WTC11 (cell line): ENCODE measurements at regions not wholly inside any gene's neighbourhood (a gene's known extent, or its start where the extent isn't known, plus 50 kb on each side); places are given as distances from the start of the nearest gene placed in this dataset.

Source experiments
- ESRRA ChIP-seq: sonication (generic); formaldehyde crosslinking; IDR thresholded peaks from 2 replicates; pipeline ENCODE4 v1.8.1; 2022; ENCODE audit warnings: mild to moderate bottlenecking, missing genetic modification reagents, borderline replicate concordance
- ETV6 ChIP-seq: sonication (generic); formaldehyde crosslinking; IDR thresholded peaks from 2 replicates; pipeline ENCODE4 v1.8.1; 2022; ENCODE audit warnings: mild to moderate bottlenecking, missing genetic modification reagents
- JUN ChIP-seq: sonication (generic); formaldehyde crosslinking; IDR thresholded peaks from 2 replicates; pipeline ENCODE4 v1.8.0; 2023; ENCODE audit warnings: mild to moderate bottlenecking, missing genetic modification reagents
- NR3C1 ChIP-seq: sonication (generic); formaldehyde crosslinking; conservative IDR thresholded peaks from 2 replicates; pipeline ENCODE4 v1.8.1; 2023; ENCODE audit warnings: low read depth, mild to moderate bottlenecking, missing genetic modification reagents
- RELA ChIP-seq: sonication (generic); formaldehyde crosslinking; IDR thresholded peaks from 2 replicates; pipeline ENCODE4 v1.8.1; 2022; ENCODE audit warnings: missing genetic modification reagents, mild to moderate bottlenecking, borderline replicate concordance
- SP1 ChIP-seq: sonication (generic); formaldehyde crosslinking; conservative IDR thresholded peaks from 2 replicates; pipeline ENCODE4 v1.8.1; 2022; ENCODE audit warnings: missing genetic modification reagents
- ZNF121 ChIP-seq: sonication (generic); formaldehyde crosslinking; IDR thresholded peaks from 2 replicates; pipeline ENCODE4 v1.8.0; 2023; ENCODE audit warnings: missing genetic modification reagents
- ZNF317 ChIP-seq: sonication (generic); formaldehyde crosslinking; IDR thresholded peaks from 2 replicates; pipeline ENCODE4 v1.8.1; 2023; ENCODE audit warnings: low read depth, mild to moderate bottlenecking, moderate library complexity, missing genetic modification reagents, borderline replicate concordance
- ZNF396 ChIP-seq: fragments of 250-450 bp; sonication (Bioruptor Pico); IDR thresholded peaks from 2 replicates; pipeline ENCODE4 v1.8.0; 2021; ENCODE audit warnings: mild to moderate bottlenecking, moderate library complexity, borderline replicate concordance
- TF ChIP-seq, protein P1 (sequence below): fragments of 200-600 bp; IDR thresholded peaks from 2 replicates; pipeline ENCODE4 v1.8.0; 2022; ENCODE audit warnings: antibody characterized with exemption
- TF ChIP-seq, protein P2 (sequence below): sonication (generic); formaldehyde crosslinking; IDR thresholded peaks from 2 replicates; pipeline ENCODE4 v1.8.1; 2022; ENCODE audit warnings: low read depth, mild to moderate bottlenecking, moderate library complexity, missing genetic modification reagents, borderline replicate concordance
- TF ChIP-seq, protein P3 (sequence below): sonication (generic); formaldehyde crosslinking; IDR thresholded peaks from 2 replicates; pipeline ENCODE4 v1.8.0; 2022; ENCODE audit warnings: mild to moderate bottlenecking, missing genetic modification reagents
- TF ChIP-seq, protein P4 (sequence below): sonication (generic); formaldehyde crosslinking; IDR thresholded peaks from 2 replicates; pipeline ENCODE4 v1.8.1; 2023; ENCODE audit warnings: mild to moderate bottlenecking, missing genetic modification reagents, borderline replicate concordance
- TF ChIP-seq, protein P5 (sequence below): sonication (generic); formaldehyde crosslinking; conservative IDR thresholded peaks from 2 replicates; pipeline ENCODE4 v1.8.1; 2022; ENCODE audit warnings: mild to moderate bottlenecking, missing genetic modification reagents

DNA sequence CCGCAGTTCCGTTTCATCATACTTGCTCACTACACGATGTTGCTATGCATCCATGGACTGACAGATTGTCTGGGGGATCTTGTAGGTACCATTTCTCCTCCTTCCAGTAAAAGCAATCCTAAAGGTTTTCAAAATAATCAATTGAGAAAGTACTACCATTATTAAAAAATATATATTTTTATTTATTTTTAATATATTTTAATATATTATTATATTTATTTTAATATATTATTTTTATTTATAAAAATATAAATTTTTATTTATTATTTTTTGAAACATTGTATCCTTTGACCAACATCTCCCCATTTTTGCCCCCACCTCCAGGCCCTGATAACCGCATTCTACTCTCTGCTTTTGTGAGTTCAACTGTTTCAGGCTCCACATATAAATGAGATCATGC is 237.6 kb upstream of the IRX4 start:
- TF ChIP-seq, protein P1, sequence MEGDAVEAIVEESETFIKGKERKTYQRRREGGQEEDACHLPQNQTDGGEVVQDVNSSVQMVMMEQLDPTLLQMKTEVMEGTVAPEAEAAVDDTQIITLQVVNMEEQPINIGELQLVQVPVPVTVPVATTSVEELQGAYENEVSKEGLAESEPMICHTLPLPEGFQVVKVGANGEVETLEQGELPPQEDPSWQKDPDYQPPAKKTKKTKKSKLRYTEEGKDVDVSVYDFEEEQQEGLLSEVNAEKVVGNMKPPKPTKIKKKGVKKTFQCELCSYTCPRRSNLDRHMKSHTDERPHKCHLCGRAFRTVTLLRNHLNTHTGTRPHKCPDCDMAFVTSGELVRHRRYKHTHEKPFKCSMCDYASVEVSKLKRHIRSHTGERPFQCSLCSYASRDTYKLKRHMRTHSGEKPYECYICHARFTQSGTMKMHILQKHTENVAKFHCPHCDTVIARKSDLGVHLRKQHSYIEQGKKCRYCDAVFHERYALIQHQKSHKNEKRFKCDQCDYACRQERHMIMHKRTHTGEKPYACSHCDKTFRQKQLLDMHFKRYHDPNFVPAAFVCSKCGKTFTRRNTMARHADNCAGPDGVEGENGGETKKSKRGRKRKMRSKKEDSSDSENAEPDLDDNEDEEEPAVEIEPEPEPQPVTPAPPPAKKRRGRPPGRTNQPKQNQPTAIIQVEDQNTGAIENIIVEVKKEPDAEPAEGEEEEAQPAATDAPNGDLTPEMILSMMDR: no peak
- TF ChIP-seq, protein P2, sequence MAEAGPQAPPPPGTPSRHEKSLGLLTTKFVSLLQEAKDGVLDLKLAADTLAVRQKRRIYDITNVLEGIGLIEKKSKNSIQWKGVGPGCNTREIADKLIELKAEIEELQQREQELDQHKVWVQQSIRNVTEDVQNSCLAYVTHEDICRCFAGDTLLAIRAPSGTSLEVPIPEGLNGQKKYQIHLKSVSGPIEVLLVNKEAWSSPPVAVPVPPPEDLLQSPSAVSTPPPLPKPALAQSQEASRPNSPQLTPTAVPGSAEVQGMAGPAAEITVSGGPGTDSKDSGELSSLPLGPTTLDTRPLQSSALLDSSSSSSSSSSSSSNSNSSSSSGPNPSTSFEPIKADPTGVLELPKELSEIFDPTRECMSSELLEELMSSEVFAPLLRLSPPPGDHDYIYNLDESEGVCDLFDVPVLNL: no peak
- TF ChIP-seq, protein P3, sequence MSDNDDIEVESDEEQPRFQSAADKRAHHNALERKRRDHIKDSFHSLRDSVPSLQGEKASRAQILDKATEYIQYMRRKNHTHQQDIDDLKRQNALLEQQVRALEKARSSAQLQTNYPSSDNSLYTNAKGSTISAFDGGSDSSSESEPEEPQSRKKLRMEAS (CRISPR knock-in tag): no peak
- no peak for TF ChIP-seq SP1
- no peak for TF ChIP-seq ESRRA (CRISPR knock-in tag)
- no peak for TF ChIP-seq ZNF396
- TF ChIP-seq JUN (CRISPR knock-in tag): no peak
- TF ChIP-seq ZNF121 (CRISPR knock-in tag): no peak
- no peak for TF ChIP-seq NR3C1 (CRISPR knock-in tag)
- no peak for TF ChIP-seq ETV6 (CRISPR knock-in tag)
- TF ChIP-seq, protein P4, sequence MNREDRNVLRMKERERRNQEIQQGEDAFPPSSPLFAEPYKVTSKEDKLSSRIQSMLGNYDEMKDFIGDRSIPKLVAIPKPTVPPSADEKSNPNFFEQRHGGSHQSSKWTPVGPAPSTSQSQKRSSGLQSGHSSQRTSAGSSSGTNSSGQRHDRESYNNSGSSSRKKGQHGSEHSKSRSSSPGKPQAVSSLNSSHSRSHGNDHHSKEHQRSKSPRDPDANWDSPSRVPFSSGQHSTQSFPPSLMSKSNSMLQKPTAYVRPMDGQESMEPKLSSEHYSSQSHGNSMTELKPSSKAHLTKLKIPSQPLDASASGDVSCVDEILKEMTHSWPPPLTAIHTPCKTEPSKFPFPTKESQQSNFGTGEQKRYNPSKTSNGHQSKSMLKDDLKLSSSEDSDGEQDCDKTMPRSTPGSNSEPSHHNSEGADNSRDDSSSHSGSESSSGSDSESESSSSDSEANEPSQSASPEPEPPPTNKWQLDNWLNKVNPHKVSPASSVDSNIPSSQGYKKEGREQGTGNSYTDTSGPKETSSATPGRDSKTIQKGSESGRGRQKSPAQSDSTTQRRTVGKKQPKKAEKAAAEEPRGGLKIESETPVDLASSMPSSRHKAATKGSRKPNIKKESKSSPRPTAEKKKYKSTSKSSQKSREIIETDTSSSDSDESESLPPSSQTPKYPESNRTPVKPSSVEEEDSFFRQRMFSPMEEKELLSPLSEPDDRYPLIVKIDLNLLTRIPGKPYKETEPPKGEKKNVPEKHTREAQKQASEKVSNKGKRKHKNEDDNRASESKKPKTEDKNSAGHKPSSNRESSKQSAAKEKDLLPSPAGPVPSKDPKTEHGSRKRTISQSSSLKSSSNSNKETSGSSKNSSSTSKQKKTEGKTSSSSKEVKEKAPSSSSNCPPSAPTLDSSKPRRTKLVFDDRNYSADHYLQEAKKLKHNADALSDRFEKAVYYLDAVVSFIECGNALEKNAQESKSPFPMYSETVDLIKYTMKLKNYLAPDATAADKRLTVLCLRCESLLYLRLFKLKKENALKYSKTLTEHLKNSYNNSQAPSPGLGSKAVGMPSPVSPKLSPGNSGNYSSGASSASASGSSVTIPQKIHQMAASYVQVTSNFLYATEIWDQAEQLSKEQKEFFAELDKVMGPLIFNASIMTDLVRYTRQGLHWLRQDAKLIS (CRISPR knock-in tag): no peak
- TF ChIP-seq ZNF317: no peak
- TF ChIP-seq RELA: no peak
- TF ChIP-seq, protein P5, sequence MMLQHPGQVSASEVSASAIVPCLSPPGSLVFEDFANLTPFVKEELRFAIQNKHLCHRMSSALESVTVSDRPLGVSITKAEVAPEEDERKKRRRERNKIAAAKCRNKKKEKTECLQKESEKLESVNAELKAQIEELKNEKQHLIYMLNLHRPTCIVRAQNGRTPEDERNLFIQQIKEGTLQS (CRISPR knock-in tag): no peak
